ENCODE measurements at regions not wholly inside any gene's neighbourhood (a gene's known extent, or its start where the extent isn't known, plus 50 kb on each side); places are given as distances from the start of the nearest gene placed in this dataset.

- TF ChIP-seq POLR2A (IDR thresholded peaks at IDR 0.05) = no peak
- TF ChIP-seq CTCF (IDR thresholded peaks at IDR 0.05) = no peak
- TF ChIP-seq POLR2AphosphoS5 (IDR thresholded peaks at IDR 0.05) = no peak
Measured at GRCh38 chr9:118290116-118290515, 585.9 kb downstream of the TLR4 start.

All from upper lobe of left lung (tissue), 4 donors.